Neural cell (in vitro differentiated cells): ENCODE measurements at regions not wholly inside any gene's neighbourhood (a gene's known extent, or its start where the extent isn't known, plus 50 kb on each side); places are given as distances from the start of the nearest gene placed in this dataset.
A peak's percentile ranks its signal among the peaks of the same experiment; 100 is the strongest.
"Not testable (repeated sequence)": the region's sequence is repeated elsewhere in the genome, so short reads cannot be mapped to it uniquely, and the experiment has no call there.

Experiments
- H2AFZ ChIP-seq: fragments of 200-600, 300-800 bp; sonication (generic), shearing (Covaris generic); 2 replicates; pipeline ENCODE4 v1.6.0; 2014; ENCODE audit warnings: low read depth, mild to moderate bottlenecking, antibody characterized with exemption, low read length, moderate library complexity
- H3F3A ChIP-seq: fragments of 200-600 bp; shearing (Covaris generic); 2 replicates; pipeline ENCODE4 v1.6.1; 2016; ENCODE audit warnings: mild to moderate bottlenecking, moderate library complexity, mixed read lengths, antibody characterized with exemption, low read length; ENCODE audit not compliant: insufficient read depth, poor library complexity, severe bottlenecking
- H3K27ac ChIP-seq: fragments of 200-600, 300-800 bp; sonication (generic), shearing (Covaris generic); 2 replicates; pipeline ENCODE4 v1.5.1; 2014; ENCODE audit warnings: mild to moderate bottlenecking, low read length, moderate library complexity
- H3K27me3 ChIP-seq: fragments of 300-800, 200-600 bp; sonication (generic), shearing (Covaris generic); 2 replicates; pipeline ENCODE4 v1.6.0; 2014; ENCODE audit warnings: mild to moderate bottlenecking, low read depth, low read length, moderate library complexity; ENCODE audit not compliant: insufficient read depth
- H3K36me3 ChIP-seq: fragments of 300-800, 200-600 bp; sonication (generic), shearing (Covaris generic); 2 replicates; pipeline ENCODE4 v1.5.1; 2014; ENCODE audit warnings: mild to moderate bottlenecking, antibody characterized with exemption, low read length, moderate library complexity; ENCODE audit not compliant: insufficient read depth
- H3K4me2 ChIP-seq: fragments of 300-800, 200-600 bp; sonication (generic), shearing (Covaris generic); 2 replicates; pipeline ENCODE4 v1.6.0; 2014; ENCODE audit warnings: mild to moderate bottlenecking, low read length
- H3K4me3 ChIP-seq: fragments of 300-800, 200-600 bp; sonication (generic), shearing (Covaris generic); 2 replicates; pipeline ENCODE4 v1.5.1; 2014; ENCODE audit warnings: mild to moderate bottlenecking, low read length, moderate library complexity
- H3K79me2 ChIP-seq: fragments of 200-600 bp; shearing (Covaris generic); replicated peaks from 2 replicates; pipeline ENCODE4 v1.6.0; 2014; ENCODE audit warnings: mild to moderate bottlenecking, low read length, moderate library complexity; ENCODE audit not compliant: insufficient read depth
- H3K9ac ChIP-seq: fragments of 300-800, 200-600 bp; sonication (generic), shearing (Covaris generic); 2 replicates; pipeline ENCODE4 v1.6.1; 2016; ENCODE audit warnings: mild to moderate bottlenecking, low read length, mixed read lengths
- H3K9me2 ChIP-seq: fragments of 200-600 bp; shearing (Covaris generic); 2 replicates; pipeline ENCODE4 v1.6.1; 2016; ENCODE audit warnings: mild to moderate bottlenecking, low read length, mixed read lengths; ENCODE audit not compliant: insufficient read depth
- H3K9me3 ChIP-seq: fragments of 200-600, 300-800 bp; sonication (generic), shearing (Covaris generic); 2 replicates; pipeline ENCODE4 v1.6.1; 2016; ENCODE audit warnings: mild to moderate bottlenecking, mixed run types, low read length, moderate library complexity, mixed read lengths
- H4K20me1 ChIP-seq: fragments of 200-600 bp; shearing (Covaris generic); 2 replicates; pipeline ENCODE4 v1.6.1; 2016; ENCODE audit warnings: mild to moderate bottlenecking, mixed run types; ENCODE audit not compliant: insufficient read depth
- POLR2AphosphoS5 ChIP-seq: IDR thresholded peaks from 2 replicates; pipeline ENCODE4 v1.6.1; 2012

DNA sequence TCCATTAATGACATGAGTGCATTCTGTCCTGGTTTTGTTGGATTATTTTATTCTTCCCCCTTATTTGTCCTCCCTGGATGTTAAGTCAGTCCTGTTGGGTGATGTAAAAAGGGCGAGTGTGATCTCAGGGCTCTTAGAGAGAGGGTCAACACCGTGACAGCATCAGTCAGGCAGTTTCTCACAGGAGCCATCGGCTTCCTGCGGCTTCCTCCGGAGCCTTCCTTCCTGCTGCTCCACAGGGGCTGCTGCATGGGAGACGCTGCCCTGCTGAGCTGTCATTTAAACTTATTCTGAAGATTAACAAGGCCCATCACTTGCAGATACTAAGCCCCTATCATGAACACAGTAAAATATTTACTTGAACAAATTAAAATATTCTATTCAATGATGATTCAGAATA is 211.3 kb downstream of the SPATA31A1 start:
- not testable (repeated sequence) for H3K9me2 ChIP-seq, H3F3A ChIP-seq, H3K4me3 ChIP-seq, H3K27me3 ChIP-seq, H3K4me2 ChIP-seq, H3K9ac ChIP-seq, H2AFZ ChIP-seq, H4K20me1 ChIP-seq, H3K27ac ChIP-seq, H3K79me2 ChIP-seq, H3K9me3 ChIP-seq, H3K36me3 ChIP-seq
- peak; percentile 9 for TF ChIP-seq POLR2AphosphoS5

DNA sequence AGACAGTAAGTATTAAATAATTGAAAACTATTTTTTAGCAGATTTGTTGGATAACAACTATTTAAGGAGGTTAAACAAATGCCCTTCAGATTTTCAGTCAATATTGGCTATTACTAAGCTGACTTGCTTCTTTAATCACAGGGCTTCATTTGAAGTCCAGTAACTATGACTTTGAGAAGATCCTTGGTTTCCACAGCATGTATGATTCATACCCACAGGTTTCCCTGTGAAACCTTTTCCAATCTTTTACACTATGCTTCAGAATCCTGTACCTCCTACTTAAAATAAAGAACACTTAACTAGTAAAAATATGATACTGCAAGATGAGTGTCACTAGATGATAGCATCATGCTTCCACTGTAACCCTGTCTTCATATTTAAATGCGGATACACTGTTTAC is 211.9 kb downstream of the SPATA31A1 start:
- not testable (repeated sequence) for H4K20me1 ChIP-seq, H3F3A ChIP-seq

GRCh38 chr9:39568900-39569299 is 213.4 kb downstream of the SPATA31A1 start:
- not testable (repeated sequence) for H3F3A ChIP-seq, H2AFZ ChIP-seq, H3K36me3 ChIP-seq, H3K9me3 ChIP-seq, H3K4me3 ChIP-seq, H3K9me2 ChIP-seq, H3K79me2 ChIP-seq, H3K27ac ChIP-seq, H3K4me2 ChIP-seq, H3K27me3 ChIP-seq, H3K9ac ChIP-seq, H4K20me1 ChIP-seq

More for the DNA sequence above, 211.9 kb downstream of the SPATA31A1 start:
- not testable (repeated sequence) for H3K27me3 ChIP-seq, H2AFZ ChIP-seq, H3K9ac ChIP-seq, H3K36me3 ChIP-seq, H3K9me2 ChIP-seq, H3K9me3 ChIP-seq, H3K4me2 ChIP-seq, H3K4me3 ChIP-seq, H3K27ac ChIP-seq, H3K79me2 ChIP-seq

- H3K4me2 ChIP-seq: not testable (repeated sequence)
Measured at GRCh38 chr9:39573024-39574022, 217.9 kb downstream of the SPATA31A1 start.

DNA sequence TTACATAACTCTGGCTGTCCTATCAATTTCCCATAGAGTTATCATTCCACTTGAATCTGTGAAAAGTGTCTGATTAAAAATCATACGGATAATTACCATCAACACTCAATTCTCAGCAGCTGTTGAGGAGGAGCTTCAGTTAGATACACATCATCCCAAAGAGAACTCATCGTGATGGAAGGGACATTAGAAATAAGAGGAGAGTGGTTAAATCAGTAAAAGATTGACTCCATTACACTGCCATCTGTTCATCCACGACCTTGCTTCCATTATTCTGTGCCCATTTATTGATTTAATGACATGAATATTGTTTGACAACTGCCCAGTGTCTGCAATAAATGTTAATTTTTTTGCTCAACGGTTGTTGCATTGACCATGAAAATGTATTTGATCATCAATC is 223.5 kb downstream of the SPATA31A1 start:
- H3K9ac ChIP-seq, H2AFZ ChIP-seq, H3K36me3 ChIP-seq, H4K20me1 ChIP-seq, H3K27ac ChIP-seq, H3K79me2 ChIP-seq, H3K27me3 ChIP-seq, H3K9me3 ChIP-seq, H3K4me2 ChIP-seq, H3K9me2 ChIP-seq, H3K4me3 ChIP-seq, H3F3A ChIP-seq: not testable (repeated sequence)

More at GRCh38 chr9:39573024-39574022, 217.9 kb downstream of the SPATA31A1 start:
- not testable (repeated sequence) for H3K27ac ChIP-seq, H3K9me3 ChIP-seq, H3K36me3 ChIP-seq, H4K20me1 ChIP-seq, H2AFZ ChIP-seq, H3F3A ChIP-seq, H3K79me2 ChIP-seq, H3K9me2 ChIP-seq, H3K4me3 ChIP-seq, H3K9ac ChIP-seq, H3K27me3 ChIP-seq

GRCh38 chr9:39581296-39581695 is 225.8 kb downstream of the SPATA31A1 start:
- H3K79me2 ChIP-seq, H3K27me3 ChIP-seq, H3K9me2 ChIP-seq, H3K36me3 ChIP-seq, H2AFZ ChIP-seq, H3F3A ChIP-seq, H3K9me3 ChIP-seq, H3K9ac ChIP-seq, H4K20me1 ChIP-seq, H3K4me2 ChIP-seq, H3K4me3 ChIP-seq, H3K27ac ChIP-seq: not testable (repeated sequence)

DNA sequence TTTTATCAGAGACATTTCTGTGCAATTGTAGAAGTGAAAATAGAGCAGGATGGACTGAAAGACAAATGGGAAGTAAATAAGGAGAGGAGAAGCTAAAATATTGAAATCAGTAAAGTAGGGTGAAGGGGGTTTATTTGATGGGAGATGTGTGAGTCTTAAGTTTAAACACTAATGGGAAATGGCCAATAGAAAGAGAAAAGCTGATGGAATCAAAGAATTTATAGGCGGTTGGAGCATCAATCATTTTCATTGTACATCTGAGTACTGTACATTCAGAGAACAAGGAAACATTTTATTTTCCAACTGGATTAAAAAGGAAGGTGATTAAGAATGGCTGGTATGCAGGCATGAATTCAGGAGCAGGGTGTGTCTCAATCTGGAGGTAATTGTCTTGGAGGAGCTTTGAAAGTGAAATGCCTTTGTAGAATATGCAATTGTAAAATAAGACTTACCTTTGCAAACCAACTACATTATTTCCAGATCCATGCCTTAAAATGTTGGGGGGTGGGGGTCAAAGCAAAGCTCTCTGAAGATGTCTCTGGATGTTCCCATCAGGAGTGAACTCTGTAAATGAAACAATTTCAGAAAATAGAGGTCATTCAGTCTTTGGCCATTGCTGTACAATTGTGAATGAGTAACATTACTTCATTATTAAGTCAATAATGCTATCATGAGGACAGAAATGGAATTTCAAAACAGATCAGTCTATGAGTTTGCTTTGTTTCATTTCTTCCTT is 227.4 kb downstream of the SPATA31A1 start:
- H3K36me3 ChIP-seq, H3K79me2 ChIP-seq, H3K9me2 ChIP-seq, H3K27ac ChIP-seq, H3F3A ChIP-seq, H2AFZ ChIP-seq, H3K9me3 ChIP-seq, H4K20me1 ChIP-seq, H3K4me3 ChIP-seq, H3K9ac ChIP-seq, H3K4me2 ChIP-seq, H3K27me3 ChIP-seq: not testable (repeated sequence)
